PC-3 (cell line): ENCODE measurements at regions not wholly inside any gene's neighbourhood (a gene's known extent, or its start where the extent isn't known, plus 50 kb on each side); places are given as distances from the start of the nearest gene placed in this dataset.

Experiments used
- ATAC-seq: fragments of 200-7000 bp; cut with Tn5 transposase; 2 replicates; pipeline ENCODE4 v1.9.1; 2020; ENCODE audit warnings: mild to moderate bottlenecking, moderate library complexity
- BruUV-seq: library from RNA; stranded (reverse); fragments of 400-500 nt; replicated peaks from 2 replicates; lab custom pipeline; 2021; lab: Mats Ljungman, UMichigan
- CTCF ChIA-PET: fragments of 300-600 bp; sonication (Branson Sonifier 250); formaldehyde crosslinking; loops from one replicate; lab custom pipeline; 2022; ENCODE audit warnings: antibody characterized with exemption; lab: Charles Lee
- POLR2A ChIA-PET: fragments of 300-600 bp; sonication (Branson Sonifier 250); formaldehyde crosslinking; loops from one replicate; lab custom pipeline; 2022; ENCODE audit warnings: antibody characterized with exemption; ENCODE audit not compliant: unreplicated experiment; lab: Charles Lee
- DNase-seq: peaks from one replicate; pipeline ENCODE4 v3.0.0-alpha.2; 2015
- H2AFZ ChIP-seq: fragments of 300-600 bp; sonication (generic); 2 replicates; pipeline ENCODE4 v1.6.0; 2016; ENCODE audit warnings: antibody characterized with exemption, low read length
- H3F3A ChIP-seq: fragments of 300-600 bp; sonication (generic); one replicate; pipeline ENCODE4 v1.6.0; 2017; ENCODE audit warnings: antibody characterized with exemption, low read length, control low read depth, mild to moderate bottlenecking; ENCODE audit not compliant: unreplicated experiment
- H3K27ac ChIP-seq: fragments of 300-600 bp; sonication (generic); 2 replicates; pipeline ENCODE4 v1.5.1; 2016; ENCODE audit warnings: mild to moderate bottlenecking, low read length
- H3K27me3 ChIP-seq: fragments of 300-600 bp; sonication (generic); 2 replicates; pipeline ENCODE4 v1.6.1; 2016; ENCODE audit warnings: low read length, mixed read lengths
- H3K36me3 ChIP-seq: fragments of 300-600 bp; sonication (generic); 2 replicates; pipeline ENCODE4 v1.6.1; 2016; ENCODE audit warnings: low read depth, mixed run types, low read length, mixed read lengths
- H3K4me1 ChIP-seq: fragments of 300-600 bp; sonication (generic); 2 replicates; pipeline ENCODE4 v1.5.1; 2016; ENCODE audit warnings: low read length; ENCODE audit not compliant: insufficient read depth
- H3K4me2 ChIP-seq: fragments of 300-600 bp; sonication (generic); 2 replicates; pipeline ENCODE4 v1.6.0; 2016; ENCODE audit warnings: low read length
- H3K4me3 ChIP-seq: fragments of 300-600 bp; sonication (generic); 2 replicates; pipeline ENCODE4 v1.5.1; 2016; ENCODE audit warnings: mild to moderate bottlenecking, low read length, mixed read lengths
- H3K79me2 ChIP-seq: fragments of 300-600 bp; sonication (generic); 2 replicates; pipeline ENCODE4 v1.6.1; 2017; ENCODE audit warnings: low read length, mixed read lengths
- H3K9ac ChIP-seq: fragments of 300-600 bp; sonication (generic); 2 replicates; pipeline ENCODE4 v1.6.0; 2016; ENCODE audit warnings: mild to moderate bottlenecking, low read length
- H3K9me2 ChIP-seq: fragments of 300-600 bp; sonication (generic); replicated peaks from 2 replicates; pipeline ENCODE4 v1.6.1; 2016; ENCODE audit warnings: mixed run types, low read length, mixed read lengths
- H3K9me3 ChIP-seq: fragments of 300-600 bp; sonication (generic); 2 replicates; pipeline ENCODE4 v1.6.1; 2016; ENCODE audit warnings: low read length, mixed read lengths
- H4K20me1 ChIP-seq: fragments of 300-600 bp; sonication (generic); 2 replicates; pipeline ENCODE4 v1.6.1; 2016; ENCODE audit warnings: low read length, mixed read lengths
- CTCF ChIP-seq: fragments of 300-600 bp; sonication (generic); conservative IDR thresholded peaks from 2 replicates; pipeline ENCODE4 v1.5.1; 2017; ENCODE audit warnings: antibody characterized with exemption, low read depth, mild to moderate bottlenecking, low read length
- EZH2 ChIP-seq: fragments of 300-600 bp; sonication (generic); IDR thresholded peaks from one replicate; pipeline ENCODE4 v1.6.1; 2017; ENCODE audit warnings: antibody characterized with exemption, mild to moderate bottlenecking, low read length; ENCODE audit not compliant: unreplicated experiment
- EZH2phosphoT487 ChIP-seq: fragments of 300-600 bp; sonication (generic); IDR thresholded peaks from 2 replicates; pipeline ENCODE4 v1.6.1; 2018; ENCODE audit warnings: mild to moderate bottlenecking, antibody characterized with exemption, low read length, borderline replicate concordance
- intact Hi-C: fragments of 100-400 bp; cut with micrococcal nuclease; formaldehyde crosslinking; loops from 2 replicates; pipeline ENCODE4 v1.9.0; 2023

DNA sequence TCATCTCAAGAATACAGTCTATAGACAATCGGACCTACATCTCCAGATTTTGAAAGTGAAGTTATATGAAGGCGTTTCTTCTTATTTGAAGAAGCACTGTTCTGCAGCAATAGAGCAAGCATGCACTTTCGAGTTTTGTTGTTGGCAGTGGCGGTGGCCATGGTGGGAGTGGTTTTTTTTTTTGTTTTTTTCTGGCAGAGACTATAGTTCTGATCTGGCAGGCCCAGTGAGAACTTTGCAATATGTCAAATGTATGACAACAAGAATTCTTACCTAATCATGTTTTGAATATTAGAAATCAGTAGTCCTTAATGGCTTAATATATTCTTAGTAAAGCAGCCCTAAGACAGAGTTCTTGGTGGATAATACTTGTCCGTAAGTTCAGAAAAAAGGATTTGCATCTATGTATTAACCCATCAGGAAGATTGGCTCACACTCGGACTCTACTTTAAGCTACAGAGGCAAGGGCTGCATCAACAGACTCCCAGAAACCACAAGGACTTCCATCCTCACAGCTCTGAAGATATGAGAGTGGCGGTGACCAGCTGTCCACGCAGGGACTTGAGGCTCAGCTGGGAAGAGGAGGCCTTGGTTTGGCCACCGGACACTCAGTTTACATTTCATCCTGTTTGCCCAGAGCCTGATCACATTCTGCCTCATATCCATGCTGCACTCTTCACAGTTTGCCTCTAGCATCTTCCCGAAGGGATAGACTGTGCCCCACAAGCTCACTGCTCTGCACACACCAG lies 124.1 kb upstream of the THBS1 start:
- Histone ChIP-seq H3K4me3 (no peak overlapping the region), H3K27ac (peak overlapping the region; percentile 85), H3K9me3 (no peaks in the 10 kb centered on the region), H2AFZ (no peak overlapping the region), H3K27me3 (no peaks in the 10 kb centered on the region), H3K4me2 (peak overlapping the region; percentile 34), H3K9me2 (no peaks in the 10 kb centered on the region), H3K4me1 (peaks cover 21% of the 10 kb centered on the region), H3F3A (no peaks in the 10 kb centered on the region), H3K36me3 (no peaks in the 10 kb centered on the region), H3K9ac (no peak overlapping the region; the same call in 1 of the 2 replicates), H4K20me1 (no peaks in the 10 kb centered on the region), H3K79me2 (no peaks in the 10 kb centered on the region)
- ATAC-seq: no peak
- POLR2A ChIA-PET: no interaction called here
- intact Hi-C loops: loop anchor here (10.0 kb wide), 1 partner anchor 752 kb away; no protein-coding TSS in a partner anchor
- CTCF ChIA-PET: no interaction called here
- TF ChIP-seq EZH2phosphoT487 (no peak), EZH2 (no peak), CTCF (no peak)
- no peak for DNase-seq
- BruUV-seq: no TSS peak

GRCh38 chr15:39458131-39458530 lies 122.7 kb upstream of the THBS1 start:
- TF ChIP-seq CTCF (no peak), EZH2phosphoT487 (no peak), EZH2 (no peak)
- CTCF ChIA-PET: no interaction called here
- POLR2A ChIA-PET: no interaction called here
- Histone ChIP-seq H3K27ac (no peak overlapping the region), H2AFZ (no peak overlapping the region), H3K4me3 (no peak overlapping the region), H3K27me3 (no peaks in the 10 kb centered on the region), H3K9me3 (no peaks in the 10 kb centered on the region), H3K79me2 (no peaks in the 10 kb centered on the region), H3K9ac (no peak overlapping the region), H3F3A (no peaks in the 10 kb centered on the region), H4K20me1 (no peaks in the 10 kb centered on the region), H3K4me2 (no peak overlapping the region), H3K9me2 (no peaks in the 10 kb centered on the region), H3K36me3 (no peaks in the 10 kb centered on the region), H3K4me1 (peaks cover 32% of the 10 kb centered on the region)
- no TSS peak for BruUV-seq
- ATAC-seq (no peak), DNase-seq (no peak)
- intact Hi-C loops: loop anchor here (10.0 kb wide), 1 partner anchor 753 kb away; no protein-coding TSS in a partner anchor

DNA sequence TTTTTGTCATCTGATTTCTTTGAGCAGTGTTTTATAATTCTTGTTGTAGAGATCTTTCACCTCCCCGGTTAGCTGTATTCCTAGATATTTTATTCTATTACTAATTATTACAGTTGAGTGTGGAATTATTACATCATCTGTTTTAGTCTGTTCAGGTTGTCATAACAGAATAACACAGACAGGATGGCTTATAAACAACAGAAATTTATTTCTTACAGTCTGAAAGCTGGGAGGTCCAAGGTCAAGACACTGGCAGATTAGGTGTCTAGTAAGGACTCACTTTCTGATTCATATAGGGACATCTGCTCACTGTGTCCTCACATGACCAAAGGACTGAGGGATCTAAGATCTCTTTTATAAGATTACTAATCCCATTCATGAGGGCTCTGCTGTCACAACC lies 121.3 kb upstream of the THBS1 start:
- H3K36me3 ChIP-seq: no peaks in the 10 kb centered on the region
- H3K9me3 ChIP-seq: no peaks in the 10 kb centered on the region
- TF ChIP-seq CTCF (no peak), EZH2phosphoT487 (no peak), EZH2 (no peak)
- no peak overlapping the region for H3K4me2 ChIP-seq
- intact Hi-C loops: loop anchor here (10.0 kb wide), 1 partner anchor 755 kb away; no protein-coding TSS in a partner anchor
- H3F3A ChIP-seq: no peaks in the 10 kb centered on the region
- H3K9me2 ChIP-seq: no peaks in the 10 kb centered on the region
- peaks cover 33% of the 10 kb centered on the region for H3K4me1 ChIP-seq
- ChIA-PET POLR2A (no interaction called here), CTCF (no interaction called here)
- no peak overlapping the region for H3K9ac ChIP-seq
- H3K79me2 ChIP-seq: no peaks in the 10 kb centered on the region
- BruUV-seq: no TSS peak
- no peak for DNase-seq
- H3K27ac ChIP-seq: no peak overlapping the region
- H3K27me3 ChIP-seq: no peaks in the 10 kb centered on the region
- no peaks in the 10 kb centered on the region for H4K20me1 ChIP-seq
- H3K4me3 ChIP-seq: no peak overlapping the region
- no peak for ATAC-seq
- no peak overlapping the region for H2AFZ ChIP-seq
